GM21381 (cell line): ENCODE measurements at regions not wholly inside any gene's neighbourhood (a gene's known extent, or its start where the extent isn't known, plus 50 kb on each side); places are given as distances from the start of the nearest gene placed in this dataset.
"Not testable (repeated sequence)": the region's sequence is repeated elsewhere in the genome, so short reads cannot be mapped to it uniquely, and the experiment has no call there.

Experiments used
- ATAC-seq: cut with Tn5 transposase; IDR thresholded peaks from one replicate; pipeline ENCODE4 v1.9.1; 2021; ENCODE audit warnings: mild to moderate bottlenecking, moderate library complexity; ENCODE audit not compliant: unreplicated experiment

GRCh38 chr4:162761965-162762364 is 404.7 kb downstream of the NAF1 start:
- no peak for ATAC-seq

GRCh38 chr4:162740228-162740627 is 426.5 kb downstream of the NAF1 start:
- ATAC-seq = not testable (repeated sequence)

GRCh38 chr4:162739596-162739995 is 427.1 kb downstream of the NAF1 start:
- ATAC-seq = not testable (repeated sequence)

GRCh38 chr4:162732876-162733275 is 433.8 kb downstream of the NAF1 start:
- no peak for ATAC-seq

GRCh38 chr4:162727766-162728165 is 438.9 kb downstream of the NAF1 start:
- no peak for ATAC-seq

GRCh38 chr4:162727232-162727631 is 439.5 kb downstream of the NAF1 start:
- no peak for ATAC-seq

- ATAC-seq = no peak
Observed at GRCh38 chr4:162715401-162715800, 451.3 kb downstream of the NAF1 start.

- ATAC-seq = peak; percentile 57
Observed at GRCh38 chr4:162707962-162708361, 458.7 kb downstream of the NAF1 start.

- no peak for ATAC-seq
Observed at GRCh38 chr4:162706632-162707031, 460.1 kb downstream of the NAF1 start.

- ATAC-seq = no peak
Observed at GRCh38 chr4:162706051-162706450, 460.6 kb downstream of the NAF1 start.

- ATAC-seq = no peak
Observed at GRCh38 chr4:162705130-162705803, 461.4 kb downstream of the NAF1 start.

GRCh38 chr4:162700815-162701361 is 465.8 kb downstream of the NAF1 start:
- no peak for ATAC-seq

- no peak for ATAC-seq
Observed at GRCh38 chr4:162700358-162700757, 466.3 kb downstream of the NAF1 start.

GRCh38 chr4:162699629-162700028 is 467.1 kb downstream of the NAF1 start:
- no peak for ATAC-seq

GRCh38 chr4:162685410-162685809 is 481.3 kb downstream of the NAF1 start:
- ATAC-seq = no peak

GRCh38 chr4:162684998-162685397 is 481.7 kb downstream of the NAF1 start:
- ATAC-seq = no peak

- peak; percentile 30 for ATAC-seq
Observed at GRCh38 chr4:162684371-162684700, 482.4 kb downstream of the NAF1 start.

- ATAC-seq = peak; percentile 83
Observed at GRCh38 chr4:162683659-162684370, 482.9 kb downstream of the NAF1 start.

- no peak for ATAC-seq
Observed at GRCh38 chr4:162682651-162683050, 484.0 kb downstream of the NAF1 start.

GRCh38 chr4:162681212-162681611 is 485.5 kb downstream of the NAF1 start:
- no peak for ATAC-seq

- ATAC-seq = no peak
Observed at GRCh38 chr4:162675661-162676060, 491.0 kb downstream of the NAF1 start.

GRCh38 chr4:162661913-162662312 is 498.1 kb upstream of the FSTL5 start:
- ATAC-seq = no peak
